Endothelial cell of hepatic sinusoid (primary cell): ENCODE measurements at regions not wholly inside any gene's neighbourhood (a gene's known extent, or its start where the extent isn't known, plus 50 kb on each side); places are given as distances from the start of the nearest gene placed in this dataset.
"Not testable (repeated sequence)": the region's sequence is repeated elsewhere in the genome, so short reads cannot be mapped to it uniquely, and the experiment has no call there.

Experiments
- in situ Hi-C: cut with HindIII; loops from 2 replicates; pipeline ENCODE4 v1.10.0; 2017; ENCODE audit warnings: low sequenced_read_pairs

DNA sequence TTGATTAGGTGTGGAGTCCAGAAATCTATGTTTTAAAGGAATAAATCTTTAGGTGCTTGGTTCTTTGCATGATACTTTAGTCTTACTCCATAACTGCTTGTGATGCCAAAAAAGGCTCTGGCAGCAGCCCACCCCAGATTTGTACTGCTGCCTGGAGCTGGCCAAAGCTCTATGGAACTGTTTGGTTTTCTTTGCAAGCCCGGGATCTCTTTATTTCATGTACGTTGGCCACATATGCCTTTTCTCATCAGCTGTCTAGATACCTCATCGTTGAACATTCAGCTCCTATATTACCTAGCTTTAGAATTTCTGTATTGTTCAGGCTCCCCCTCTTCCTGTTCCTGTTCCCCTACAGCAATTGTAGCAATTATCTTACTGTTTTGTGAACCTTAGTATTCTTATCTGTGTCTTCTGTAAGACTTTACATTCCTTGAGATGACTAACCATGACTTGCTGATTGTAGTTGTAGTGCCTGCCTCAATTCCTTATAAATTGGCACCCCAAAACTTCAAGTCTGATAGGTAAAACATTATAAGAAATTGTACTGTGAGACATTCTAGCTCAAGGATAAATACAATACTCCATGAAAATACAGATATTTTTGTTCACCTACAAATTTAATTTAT is 199.4 kb upstream of the GPRIN3 start:
- in situ Hi-C loops = no loop called here

DNA sequence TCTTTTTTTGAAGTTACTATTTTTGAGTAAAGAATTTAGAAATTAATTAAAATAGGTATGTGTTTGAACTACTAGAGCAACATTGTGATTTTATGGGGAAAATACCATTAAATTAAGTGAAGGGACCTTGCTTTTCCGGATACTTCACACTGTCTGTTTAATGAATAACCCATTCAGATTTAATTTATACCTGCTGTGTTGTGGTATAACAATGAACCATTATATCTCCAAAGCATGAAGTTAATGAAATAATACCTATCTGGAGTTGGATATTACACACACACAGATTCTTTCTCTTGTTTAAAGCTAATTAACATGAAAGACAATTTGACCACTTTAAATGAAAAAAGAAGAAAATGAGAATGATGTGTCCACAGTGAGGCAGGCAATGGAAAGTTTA is 195.0 kb upstream of the GPRIN3 start:
- in situ Hi-C loops = no loop called here

DNA sequence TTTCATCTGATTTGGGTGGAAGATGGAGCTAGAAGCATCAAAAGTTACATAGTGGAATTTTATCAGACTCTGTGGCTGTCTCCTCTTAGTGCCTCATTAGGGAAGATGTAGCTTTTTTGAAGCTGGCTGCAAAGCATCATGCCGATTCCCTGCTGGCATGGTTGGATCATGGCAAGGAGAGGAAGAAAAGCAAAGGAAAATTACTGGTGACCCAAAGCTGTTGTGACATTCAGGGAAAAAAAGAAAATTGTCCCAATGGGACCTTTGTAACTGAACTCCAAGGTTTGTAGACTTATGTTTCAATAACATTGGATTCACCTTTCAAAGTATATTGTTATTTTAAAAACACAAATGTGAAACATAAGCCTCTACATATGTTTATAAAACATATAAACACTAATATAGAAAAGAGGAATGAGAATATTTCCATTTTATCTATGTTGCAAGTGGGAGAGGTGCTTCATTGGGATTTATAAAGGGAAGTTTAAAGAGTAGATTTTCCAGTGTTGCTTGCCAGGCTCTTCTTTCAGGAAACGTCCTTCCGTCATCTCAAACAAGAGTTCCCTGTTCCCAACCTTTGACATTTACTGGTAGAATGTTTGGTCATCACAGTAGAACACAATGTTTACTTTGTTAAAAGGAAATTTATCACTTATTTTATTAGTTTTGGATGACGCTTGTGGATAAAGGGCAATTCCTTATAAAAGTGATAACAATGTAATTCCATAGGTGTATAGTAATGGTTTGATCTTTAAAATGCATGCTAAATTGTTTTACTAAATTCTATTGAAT is 190.1 kb upstream of the GPRIN3 start:
- in situ Hi-C loops = no loop called here

DNA sequence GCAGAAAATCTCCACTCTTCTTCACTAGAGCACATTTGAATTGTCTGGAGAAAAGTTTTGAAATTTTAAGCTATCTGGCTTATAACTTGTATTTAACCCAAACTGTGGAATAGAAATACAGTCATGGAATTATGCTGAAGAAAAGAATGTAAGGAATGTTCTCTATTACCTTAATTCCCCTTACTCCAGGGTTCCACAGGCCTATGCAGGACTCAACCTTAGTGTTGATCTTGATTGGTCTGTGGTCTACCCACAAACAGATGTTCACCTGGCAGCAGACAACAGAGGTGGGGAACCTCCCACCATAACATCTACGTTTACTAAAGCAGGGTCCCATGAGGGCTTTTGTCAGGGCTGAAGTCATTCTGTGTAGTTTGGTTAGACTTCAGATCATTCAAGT is 189.3 kb upstream of the GPRIN3 start:
- in situ Hi-C loops = no loop called here

DNA sequence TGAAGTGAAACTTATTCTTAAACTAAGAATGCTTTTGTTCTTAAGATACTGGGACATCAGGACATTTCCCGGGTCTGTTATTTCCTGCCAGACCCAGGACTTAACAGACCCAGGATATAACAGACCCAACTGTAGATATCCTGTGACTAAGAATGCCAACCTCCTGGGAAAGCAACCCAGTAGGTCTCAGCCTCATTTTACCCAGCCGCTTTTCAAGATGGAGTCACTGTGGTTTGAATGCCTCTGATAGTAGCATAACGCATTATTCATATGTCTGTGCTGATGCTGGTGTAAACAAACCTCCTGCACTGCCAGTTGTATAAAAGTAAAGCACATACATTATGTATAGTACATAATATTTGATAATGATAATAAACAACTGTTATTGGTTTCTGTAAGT is 185.8 kb upstream of the GPRIN3 start:
- in situ Hi-C loops = no loop called here

DNA sequence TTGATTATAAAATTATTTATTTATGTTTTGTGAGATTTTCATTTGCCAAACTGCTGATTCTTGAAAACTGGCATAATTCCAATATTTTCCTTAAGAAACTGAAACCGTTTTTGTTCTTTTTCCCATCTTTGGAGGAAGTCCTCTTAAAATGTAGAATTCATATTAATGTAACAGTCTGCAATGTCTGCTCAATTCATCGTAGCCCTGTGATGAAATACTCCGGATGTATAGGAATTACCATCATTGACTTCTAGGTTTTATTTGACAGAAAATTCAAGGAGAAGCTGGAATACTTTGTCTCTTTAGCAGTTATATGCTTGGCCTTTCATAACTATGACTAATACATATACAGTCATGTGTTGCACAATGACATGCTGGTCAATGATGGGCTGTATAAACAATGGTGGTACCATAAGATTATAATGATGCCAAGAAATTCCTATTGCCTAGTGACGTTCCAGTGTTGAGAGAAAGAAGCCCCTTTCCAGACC is 185.0 kb upstream of the GPRIN3 start:
- in situ Hi-C loops = no loop called here

DNA sequence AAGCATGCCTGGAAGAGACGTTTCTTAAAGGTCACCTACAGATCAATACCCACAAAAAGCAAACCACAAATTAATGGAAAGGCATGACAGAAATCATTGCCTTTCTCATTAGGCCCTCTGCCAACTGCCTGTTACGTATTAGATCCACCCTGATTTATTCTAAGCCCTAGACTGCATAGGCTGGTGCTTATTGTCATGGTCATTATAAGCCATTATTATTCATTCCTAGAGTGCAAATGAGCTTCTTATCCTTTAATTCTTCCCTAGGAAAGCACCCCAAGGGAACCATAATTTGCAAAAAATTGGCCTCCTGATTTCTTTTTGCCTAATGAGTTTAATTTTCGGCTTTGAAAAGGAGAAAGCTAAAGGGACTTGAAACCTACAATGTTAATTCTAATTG is 184.2 kb upstream of the GPRIN3 start:
- in situ Hi-C loops = no loop called here

DNA sequence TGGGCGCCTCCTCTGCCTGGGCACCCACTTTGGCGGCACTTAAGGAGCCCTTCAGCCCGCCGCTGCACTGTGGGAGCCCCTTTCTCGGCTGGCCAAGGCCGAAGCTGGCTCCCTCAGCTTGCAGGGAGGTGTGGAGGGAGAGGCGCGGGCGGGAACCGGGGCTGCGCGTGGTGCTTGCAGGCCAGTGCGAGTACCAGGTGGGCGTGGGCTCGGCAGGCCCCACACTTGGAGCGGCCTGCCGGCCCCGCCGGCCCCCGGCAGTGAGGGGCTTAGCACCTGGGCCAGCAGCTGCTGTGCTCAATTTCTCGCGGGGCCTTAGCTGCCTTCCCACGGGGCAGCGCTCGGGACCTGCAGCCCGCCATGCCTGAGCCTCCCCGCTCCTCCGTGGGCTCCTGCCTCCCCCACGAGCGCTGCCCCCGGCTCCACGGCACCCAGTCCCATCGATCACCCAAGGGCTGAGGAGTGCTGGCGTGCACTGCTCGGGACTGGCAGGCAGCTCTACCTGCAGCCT is 182.4 kb upstream of the GPRIN3 start:
- in situ Hi-C loops = not testable (repeated sequence)

DNA sequence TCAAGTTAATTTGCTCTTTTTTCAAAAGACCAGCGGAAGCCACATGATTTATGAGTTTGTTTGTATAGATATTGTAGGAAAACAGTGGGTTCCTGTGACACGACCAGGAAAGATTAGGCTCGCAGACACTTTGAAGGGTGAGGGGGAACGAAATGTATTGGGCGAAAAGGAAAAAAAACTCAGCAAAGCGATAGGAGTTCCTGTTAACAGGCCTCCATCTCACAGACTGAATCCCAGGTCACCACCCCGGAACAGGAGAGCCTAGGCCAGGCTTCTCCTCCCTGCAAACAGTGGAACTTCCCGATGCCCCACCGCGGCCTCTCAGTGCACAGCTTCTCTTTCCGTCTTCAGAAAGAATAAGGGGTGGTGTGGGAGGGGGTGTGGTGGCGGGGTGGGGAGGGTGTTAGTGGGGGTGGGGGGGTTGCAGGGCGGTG is 181.8 kb upstream of the GPRIN3 start:
- in situ Hi-C loops = no loop called here

DNA sequence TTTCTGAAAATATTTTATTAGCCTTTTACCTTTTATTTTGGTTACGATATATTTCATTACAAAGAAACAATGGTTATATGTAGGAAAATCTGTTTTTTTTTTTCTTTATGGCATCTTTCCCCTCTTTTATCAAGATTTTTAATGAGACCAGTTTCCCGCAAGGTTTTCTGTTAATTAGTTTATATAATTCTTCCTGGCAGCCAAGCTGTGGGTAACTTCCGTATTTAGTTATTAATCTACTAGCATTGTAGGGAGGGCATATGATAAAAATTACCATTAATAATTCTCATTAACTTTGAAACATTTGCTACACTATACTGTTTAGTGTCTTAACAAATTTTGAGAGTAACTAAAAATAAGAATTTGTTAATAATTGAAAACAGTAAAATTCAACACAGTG is 181.1 kb upstream of the GPRIN3 start:
- in situ Hi-C loops = no loop called here

DNA sequence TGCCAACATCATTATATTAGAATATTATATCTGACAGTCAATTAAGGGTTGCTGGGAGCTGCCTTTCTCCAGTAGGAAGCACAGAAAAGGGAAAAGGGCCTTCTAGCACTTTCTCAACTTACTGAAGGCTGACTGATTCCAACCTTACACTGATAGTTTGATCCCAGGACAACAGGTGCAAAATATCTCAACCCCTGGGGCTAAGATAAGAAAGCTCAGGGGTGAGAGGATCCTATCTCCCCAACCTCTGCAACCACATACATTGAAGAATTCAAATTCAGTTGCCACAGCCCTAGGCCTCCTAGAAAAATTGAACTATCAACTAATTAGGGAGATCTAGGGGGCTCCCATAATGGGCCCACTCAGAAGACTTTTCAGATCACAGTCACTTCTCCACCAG is 179.1 kb upstream of the GPRIN3 start:
- in situ Hi-C loops = no loop called here

DNA sequence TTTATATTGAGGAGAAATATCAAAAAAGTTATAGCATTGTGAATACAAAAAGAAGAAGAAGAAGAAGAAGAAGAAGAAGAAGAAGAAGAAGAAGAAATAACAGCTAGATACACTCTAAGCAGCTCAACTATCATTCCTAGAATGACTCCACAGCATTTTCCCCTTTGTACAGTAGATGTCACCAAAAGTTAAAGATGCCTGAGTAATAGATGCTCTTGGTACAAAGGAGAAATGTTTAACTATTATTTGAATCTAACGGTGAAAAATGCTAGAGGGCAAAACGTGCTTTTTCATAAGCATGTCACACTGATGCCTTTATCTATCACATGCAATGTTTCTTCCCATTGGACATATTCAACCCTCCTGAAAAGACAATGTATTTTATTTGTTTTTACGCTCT is 178.4 kb upstream of the GPRIN3 start:
- in situ Hi-C loops = no loop called here

DNA sequence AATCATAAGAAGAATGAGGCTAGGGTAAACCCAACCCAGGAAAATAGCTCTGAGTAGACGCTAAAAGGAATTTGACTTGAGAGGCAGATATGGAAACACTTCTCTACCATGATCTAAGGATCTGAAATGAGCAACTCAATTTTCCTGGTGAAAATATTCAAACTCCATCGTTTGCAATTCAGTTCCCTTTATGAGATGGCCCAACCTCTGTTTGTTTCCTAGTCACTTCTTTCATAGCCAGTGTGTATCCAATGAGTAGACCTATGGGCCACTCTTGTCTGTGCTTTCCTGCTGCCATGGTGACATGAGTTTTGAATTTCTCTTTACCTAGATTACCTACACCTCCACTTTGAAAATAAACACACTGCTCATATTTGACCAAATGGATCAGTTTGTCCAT is 176.2 kb upstream of the GPRIN3 start:
- in situ Hi-C loops = no loop called here

DNA sequence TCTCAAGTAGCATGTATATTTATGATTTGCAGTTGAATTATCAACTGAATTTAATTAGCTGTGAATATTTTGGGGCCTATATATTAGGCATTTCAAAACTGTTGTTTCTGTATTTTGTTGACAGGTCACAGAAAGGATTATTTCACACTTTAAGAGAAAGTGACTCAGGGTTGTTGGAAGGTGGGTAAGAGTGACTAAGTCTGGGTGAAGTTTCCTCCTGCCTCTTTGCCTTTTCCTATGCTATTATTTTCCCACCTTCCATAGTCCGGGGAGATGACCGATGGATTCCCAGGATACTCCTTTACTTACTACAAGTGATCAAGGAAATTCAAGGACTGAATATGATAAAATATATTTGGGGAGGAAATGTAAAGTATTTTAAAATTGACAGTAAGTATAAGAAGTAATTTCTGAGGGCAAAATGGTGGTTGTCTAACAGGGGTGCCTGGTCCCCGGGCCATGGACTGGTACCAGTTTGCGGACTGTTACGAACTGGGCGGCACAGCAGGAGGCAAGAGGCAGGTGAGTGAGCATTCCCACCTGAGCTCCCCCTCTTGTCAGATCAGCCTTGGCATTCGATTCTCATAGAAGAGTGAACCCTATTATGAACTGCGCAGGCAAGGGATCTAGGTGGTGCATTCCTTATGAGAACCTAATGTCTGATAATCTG is 175.5 kb upstream of the GPRIN3 start:
- in situ Hi-C loops = no loop called here

DNA sequence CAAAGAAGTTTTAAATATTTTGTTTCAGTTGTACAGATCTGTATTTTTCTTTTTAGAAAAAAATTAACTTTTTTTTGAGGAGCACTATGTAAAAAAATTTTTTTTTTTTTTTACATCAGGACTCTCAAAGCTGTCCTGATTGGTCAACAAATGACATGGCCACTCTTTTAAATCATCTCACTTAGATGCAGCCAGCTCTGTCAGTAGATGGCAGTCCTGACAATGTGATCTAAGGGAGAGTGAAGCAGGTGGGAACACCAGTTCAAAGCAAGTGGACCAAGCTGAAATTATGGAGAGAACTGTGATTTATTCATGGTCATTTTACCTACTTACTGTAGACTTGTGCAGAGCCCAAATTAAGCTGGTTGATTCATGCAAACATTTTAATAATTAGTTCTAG is 174.7 kb upstream of the GPRIN3 start:
- in situ Hi-C loops = no loop called here

DNA sequence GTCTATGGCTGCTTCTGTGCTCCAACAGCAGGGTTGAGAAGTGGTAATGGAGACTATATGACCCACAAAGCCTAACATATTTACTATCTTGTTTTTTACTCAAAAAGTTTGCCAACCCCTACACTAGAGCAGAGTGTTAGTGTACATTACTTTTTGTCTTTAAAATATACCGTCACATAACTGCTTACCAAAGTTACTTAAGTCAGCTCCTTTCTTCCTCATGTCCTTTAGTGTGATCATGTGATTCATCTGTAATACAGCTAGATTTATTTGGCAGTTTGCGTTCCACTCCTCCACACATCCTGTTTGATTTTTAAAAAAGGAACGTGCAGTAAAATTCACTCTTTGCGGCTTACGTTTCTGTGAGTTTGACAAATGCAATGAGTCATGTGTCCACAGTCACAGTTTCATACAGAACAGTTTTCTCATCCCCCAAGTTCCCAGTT is 162.4 kb upstream of the GPRIN3 start:
- in situ Hi-C loops = no loop called here

DNA sequence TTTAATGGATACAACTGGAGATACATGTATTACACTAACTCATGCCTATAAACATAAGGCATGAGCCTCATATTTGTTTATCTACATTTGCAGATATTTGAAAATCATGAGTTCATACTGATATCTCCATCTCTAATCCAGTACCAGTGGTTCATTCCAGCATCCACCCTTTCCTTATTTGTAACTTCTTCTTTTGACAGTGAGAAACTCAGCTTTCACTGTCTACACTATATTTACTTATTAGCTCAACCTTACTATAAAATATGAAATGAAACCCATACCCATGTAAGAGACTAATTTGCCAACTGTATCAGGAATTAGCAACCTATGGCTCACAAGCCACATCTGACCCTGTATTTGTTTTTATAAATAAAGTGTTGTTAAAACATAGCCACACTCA is 161.9 kb upstream of the GPRIN3 start:
- in situ Hi-C loops = no loop called here

DNA sequence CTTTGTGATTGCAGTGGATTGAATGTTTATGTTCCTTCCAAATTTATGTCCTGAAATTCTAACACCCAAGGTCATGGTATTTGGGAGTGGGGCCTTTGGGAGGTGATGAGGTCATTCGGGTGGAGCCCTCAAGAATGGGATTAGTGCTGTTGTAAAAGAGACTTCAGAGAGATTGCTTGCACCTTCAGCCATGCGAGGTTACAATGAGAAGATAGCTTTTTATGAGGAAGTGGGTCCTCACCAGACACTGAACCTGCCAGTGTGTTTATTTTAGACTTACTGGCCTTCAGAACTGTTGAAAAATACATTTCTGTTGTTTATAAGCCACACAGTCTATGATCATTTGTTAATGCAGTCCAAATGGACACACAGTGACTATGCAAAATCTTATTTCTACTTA is 161.0 kb upstream of the GPRIN3 start:
- in situ Hi-C loops = no loop called here

DNA sequence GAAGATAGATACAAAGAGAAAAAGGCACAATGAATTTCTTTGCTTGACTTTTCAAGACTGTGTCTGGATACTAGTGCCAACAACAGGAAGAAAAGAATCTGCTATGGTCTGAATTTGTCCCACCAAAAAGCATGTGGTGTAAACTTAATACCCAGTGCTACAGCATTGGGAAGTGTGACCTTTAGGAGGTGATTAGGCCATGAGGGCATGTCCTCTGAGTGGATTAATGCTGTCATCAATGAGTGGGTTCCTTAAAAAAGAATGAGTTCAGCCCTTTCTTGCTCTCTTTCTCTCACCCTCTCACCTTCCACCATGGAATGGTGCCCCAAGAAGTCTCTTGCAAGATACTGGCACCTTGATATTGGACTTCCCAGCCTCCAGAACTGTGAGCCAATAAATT is 155.7 kb upstream of the GPRIN3 start:
- in situ Hi-C loops = no loop called here

DNA sequence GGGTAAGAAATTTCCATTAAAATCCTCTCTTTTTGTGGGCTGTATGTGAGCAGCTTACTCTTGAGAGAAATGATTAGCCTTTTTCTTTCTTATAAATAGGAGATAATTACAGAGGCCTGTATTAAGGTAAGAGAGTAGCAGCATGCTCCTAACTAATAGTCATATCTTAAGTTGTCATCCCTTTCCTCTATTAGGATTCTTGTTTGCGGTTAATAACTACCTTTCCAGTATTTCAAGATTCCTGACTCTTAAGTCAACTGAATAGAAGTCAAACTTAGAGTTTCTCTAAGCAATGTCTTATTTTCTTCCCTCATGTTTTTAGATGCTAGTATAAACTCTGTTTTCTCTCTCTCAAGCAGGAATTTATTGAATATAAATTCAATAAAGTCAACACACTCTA is 139.9 kb upstream of the GPRIN3 start:
- in situ Hi-C loops = no loop called here

DNA sequence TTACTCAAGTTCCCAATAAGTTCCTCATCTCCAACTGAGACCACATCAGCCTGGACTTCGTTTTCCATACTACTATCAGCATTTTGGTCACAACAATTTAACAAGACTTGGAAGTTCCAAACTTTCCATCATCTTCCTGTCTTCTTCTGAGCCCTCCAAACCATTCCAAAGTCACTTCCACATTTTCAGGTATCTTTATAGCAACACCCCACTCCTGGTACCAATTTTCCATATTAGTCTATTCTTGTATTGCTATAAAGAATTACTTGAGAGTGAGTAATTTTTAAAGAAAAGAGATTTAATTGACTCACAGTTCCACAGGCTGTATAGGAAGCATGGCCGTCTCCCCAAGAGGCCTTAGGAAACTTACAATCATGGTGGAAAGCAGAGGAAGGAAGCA is 138.6 kb upstream of the GPRIN3 start:
- in situ Hi-C loops = no loop called here

DNA sequence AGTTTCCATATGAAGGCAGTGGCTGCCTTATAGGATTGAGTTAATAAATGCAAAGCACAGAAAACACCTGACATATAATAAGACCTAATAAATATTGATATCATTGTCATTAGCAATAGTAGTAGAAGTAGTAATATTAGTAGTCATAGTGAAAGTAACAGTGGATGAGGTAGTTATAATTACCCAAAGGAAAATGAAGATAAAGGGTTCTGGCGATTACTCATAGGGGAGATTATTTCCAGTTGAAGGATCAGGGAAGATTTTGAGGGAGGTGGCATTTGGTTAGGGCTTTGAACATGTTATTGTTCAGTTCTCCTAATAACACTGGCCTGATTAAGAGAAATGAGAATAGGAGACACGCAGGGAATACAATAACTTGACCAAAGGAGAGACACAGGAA is 131.9 kb upstream of the GPRIN3 start:
- in situ Hi-C loops = no loop called here
